GM12878 (cell line): ENCODE measurements at regions not wholly inside any gene's neighbourhood (a gene's known extent, or its start where the extent isn't known, plus 50 kb on each side); places are given as distances from the start of the nearest gene placed in this dataset.

Source experiments
- ATAC-seq: fragments of 200-7000 bp; cut with Tn5 transposase; 3 replicates; pipeline ENCODE4 v1.9.1; 2020; ENCODE audit warnings: mild to moderate bottlenecking, moderate library complexity
- BruUV-seq: library from RNA; stranded (reverse); fragments of 400-500 nt; replicated peaks from 2 replicates; lab custom pipeline; 2021; lab: Mats Ljungman, UMichigan
- CTCF ChIA-PET: fragments of 300-600 bp; sonication (Branson Sonifier 250); formaldehyde crosslinking; extraction: SDS; loops from one replicate; lab custom pipeline; 2021; ENCODE audit warnings: inconsistent platforms; lab: Yijun Ruan, JAX
- POLR2A ChIA-PET: fragments of 350-600 bp; formaldehyde crosslinking; extraction: SDS; loops from one replicate; lab custom pipeline; 2021; ENCODE audit warnings: inconsistent platforms; lab: Charles Lee
- RAD21 ChIA-PET: fragments of 300-600 bp; sonication (Branson Sonifier 250); formaldehyde crosslinking; loops from one replicate; lab custom pipeline; 2023; ENCODE audit warnings: antibody characterized with exemption; ENCODE audit not compliant: unreplicated experiment; lab: Charles Lee
- SMC1A ChIA-PET: fragments of 300-600 bp; sonication (Branson Sonifier 250); formaldehyde crosslinking; loops from one replicate; lab custom pipeline; 2023; ENCODE audit not compliant: unreplicated experiment, uncharacterized antibody; lab: Charles Lee
- DNase-seq: peaks from one replicate; pipeline ENCODE4 v3.0.0-alpha.2; 2011; ENCODE audit warnings: low read depth, low spot score
- FAIRE-seq: peaks from 3 replicates; lab custom pipeline; 2011; peaks lifted over from hg19 to GRCh38; lab: Jason Lieb, UNC
- H2AFZ ChIP-seq: 2 replicates; pipeline ENCODE4 v1.6.0; 2011; ENCODE audit warnings: low read depth, low read length, control low read depth; ENCODE audit not compliant: control insufficient read depth
- H3K27ac ChIP-seq: 2 replicates; pipeline ENCODE4 v1.5.1; 2011; ENCODE audit warnings: control low read depth; ENCODE audit not compliant: control insufficient read depth, insufficient read depth
- H3K27me3 ChIP-seq, 2 experiments: replicated peaks in 1 of 2; 2 replicates each; pipeline versions ENCODE4 v1.6.0 to v1.6.1; 2011; ENCODE audit warnings: low read length in 1 of 2; ENCODE audit not compliant: control insufficient read depth in 2 of 2, insufficient read depth in 2 of 2
- H3K36me3 ChIP-seq, 2 experiments: 2 replicates each; pipeline ENCODE4 v1.5.1; 2011; ENCODE audit warnings: low read length in 1 of 2; ENCODE audit not compliant: control insufficient read depth in 2 of 2, insufficient read depth in 2 of 2
- H3K4me1 ChIP-seq: 2 replicates; pipeline ENCODE4 v1.6.1; 2011; ENCODE audit warnings: mild to moderate bottlenecking, low read length, moderate library complexity, mixed read lengths; ENCODE audit not compliant: control insufficient read depth, insufficient read depth
- H3K4me2 ChIP-seq: 2 replicates; pipeline ENCODE4 v1.6.0; 2011; ENCODE audit warnings: control low read depth; ENCODE audit not compliant: control insufficient read depth, insufficient read depth
- H3K4me3 ChIP-seq: fragments of 200-600 bp; sonication (generic); 2 replicates; pipeline ENCODE4 v1.5.1; 2016
- H3K79me2 ChIP-seq: 2 replicates; pipeline ENCODE4 v1.6.0; 2011; ENCODE audit warnings: low read length; ENCODE audit not compliant: control insufficient read depth, insufficient read depth
- H3K9ac ChIP-seq: 2 replicates; pipeline ENCODE4 v1.8.0; 2011; ENCODE audit warnings: low read length, control low read depth, mixed read lengths; ENCODE audit not compliant: control insufficient read depth, insufficient read depth
- H3K9me3 ChIP-seq: replicated peaks from 3 replicates; pipeline ENCODE4 v1.5.1; 2011; ENCODE audit warnings: mild to moderate bottlenecking, low read length; ENCODE audit not compliant: control insufficient read depth, insufficient read depth
- H4K20me1 ChIP-seq: 2 replicates; pipeline ENCODE4 v1.6.0; 2011; ENCODE audit not compliant: control insufficient read depth, insufficient read depth
- ATF7 ChIP-seq: fragments of 450-650 bp; IDR thresholded peaks from 2 replicates; pipeline ENCODE4 v1.6.1; 2016; ENCODE audit warnings: low read depth, mild to moderate bottlenecking
- CBX3 ChIP-seq: fragments of 200-600 bp; sonication (generic); IDR thresholded peaks from 2 replicates; pipeline ENCODE4 v1.6.1; 2016; ENCODE audit warnings: low read depth, borderline replicate concordance
- FOXK2 ChIP-seq: fragments of 450-650 bp; IDR thresholded peaks from 2 replicates; pipeline ENCODE4 v1.6.1; 2017; ENCODE audit warnings: mild to moderate bottlenecking, moderate library complexity
- HDAC6 ChIP-seq: fragments of 200-600 bp; sonication (generic); IDR thresholded peaks from one replicate; pipeline ENCODE4 v1.8.0; 2017; ENCODE audit warnings: antibody characterized with exemption; ENCODE audit not compliant: unreplicated experiment
- IRF4 ChIP-seq: IDR thresholded peaks from 2 replicates; pipeline ENCODE4 v1.6.1; 2011; ENCODE audit warnings: low read depth, low read length
- POLR2A ChIP-seq: IDR thresholded peaks from 2 replicates; pipeline ENCODE4 v1.6.1; 2011; ENCODE audit warnings: low read depth, mild to moderate bottlenecking, low read length
- POLR2AphosphoS2 ChIP-seq: IDR thresholded peaks from 2 replicates; pipeline ENCODE4 v1.6.1; 2011; ENCODE audit warnings: low read depth, mild to moderate bottlenecking, low read length, improper control_type of control experiment, moderate library complexity
- RELB ChIP-seq: fragments of 450-650 bp; IDR thresholded peaks from 2 replicates; pipeline ENCODE4 v1.6.1; 2017; ENCODE audit warnings: low read depth, mild to moderate bottlenecking, moderate library complexity
- YY1 ChIP-seq: IDR thresholded peaks from 2 replicates; pipeline ENCODE4 v1.6.1; 2011; ENCODE audit warnings: low read depth, mild to moderate bottlenecking, low read length
- ZNF24 ChIP-seq: fragments of 450-650 bp; IDR thresholded peaks from 2 replicates; pipeline ENCODE4 v1.6.1; 2017; ENCODE audit warnings: antibody characterized with exemption, mild to moderate bottlenecking
- ZSCAN29 ChIP-seq: fragments of 450-650 bp; IDR thresholded peaks from 2 replicates; pipeline ENCODE4 v1.6.1; 2017; ENCODE audit warnings: mild to moderate bottlenecking, moderate library complexity
- WGBS: methylation state at CpG from one replicate; pipeline ENCODE4 v1.1.6; 2016; ENCODE audit warnings: low lambda C conversion rate; ENCODE audit not compliant: insufficient replicate concordance, insufficient coverage; ENCODE audit errors: missing lambda C conversion rate; 5-methylcytosine and 5-hydroxymethylcytosine counted together
- in situ Hi-C: fragments of 300-500 bp; cut with MboI; formaldehyde crosslinking; loops from 9 replicates; pipeline ENCODE4 v1.14.3; 2018; ENCODE audit warnings: mixed read lengths
- intact Hi-C: fragments of 100-400 bp; cut with micrococcal nuclease; formaldehyde crosslinking; loops from one replicate; pipeline ENCODE4 v1.14.2; 2022; ENCODE audit not compliant: unreplicated experiment
- TF ChIP-seq, protein P1 (sequence below): fragments of 450-650 bp; IDR thresholded peaks from 2 replicates; pipeline ENCODE4 v1.6.1; 2017; ENCODE audit warnings: mild to moderate bottlenecking, moderate library complexity

DNA sequence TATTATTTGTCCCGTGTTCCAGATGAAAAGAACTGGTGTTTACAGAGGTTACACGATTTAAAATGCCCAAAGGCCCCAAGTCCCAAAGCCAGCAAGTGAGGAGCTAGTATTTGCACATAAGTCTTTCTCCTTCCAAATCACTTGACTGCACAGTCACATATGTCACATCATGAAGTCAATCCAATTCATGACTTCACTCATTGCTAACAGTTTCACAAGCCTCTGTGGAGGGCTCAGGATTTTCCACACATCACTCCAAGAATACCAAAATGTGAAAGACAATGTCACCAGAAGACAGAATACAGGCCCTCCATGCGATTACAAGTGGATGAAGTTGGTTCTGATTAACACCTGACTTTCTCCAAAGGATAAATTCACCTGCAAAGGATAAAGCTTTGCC lies 283.1 kb upstream of the UBE2E2 start:
- intact Hi-C loops: no loop called here
- no TSS peak for BruUV-seq
- TF ChIP-seq ATF7 (no peak), IRF4 (no peak), CBX3 (no peak), POLR2A (no peak), RELB (no peak), ZSCAN29 (no peak), FOXK2 (no peak), HDAC6 (no peak), POLR2AphosphoS2 (no peak), YY1 (no peak), ZNF24 (no peak)
- TF ChIP-seq, protein P1, sequence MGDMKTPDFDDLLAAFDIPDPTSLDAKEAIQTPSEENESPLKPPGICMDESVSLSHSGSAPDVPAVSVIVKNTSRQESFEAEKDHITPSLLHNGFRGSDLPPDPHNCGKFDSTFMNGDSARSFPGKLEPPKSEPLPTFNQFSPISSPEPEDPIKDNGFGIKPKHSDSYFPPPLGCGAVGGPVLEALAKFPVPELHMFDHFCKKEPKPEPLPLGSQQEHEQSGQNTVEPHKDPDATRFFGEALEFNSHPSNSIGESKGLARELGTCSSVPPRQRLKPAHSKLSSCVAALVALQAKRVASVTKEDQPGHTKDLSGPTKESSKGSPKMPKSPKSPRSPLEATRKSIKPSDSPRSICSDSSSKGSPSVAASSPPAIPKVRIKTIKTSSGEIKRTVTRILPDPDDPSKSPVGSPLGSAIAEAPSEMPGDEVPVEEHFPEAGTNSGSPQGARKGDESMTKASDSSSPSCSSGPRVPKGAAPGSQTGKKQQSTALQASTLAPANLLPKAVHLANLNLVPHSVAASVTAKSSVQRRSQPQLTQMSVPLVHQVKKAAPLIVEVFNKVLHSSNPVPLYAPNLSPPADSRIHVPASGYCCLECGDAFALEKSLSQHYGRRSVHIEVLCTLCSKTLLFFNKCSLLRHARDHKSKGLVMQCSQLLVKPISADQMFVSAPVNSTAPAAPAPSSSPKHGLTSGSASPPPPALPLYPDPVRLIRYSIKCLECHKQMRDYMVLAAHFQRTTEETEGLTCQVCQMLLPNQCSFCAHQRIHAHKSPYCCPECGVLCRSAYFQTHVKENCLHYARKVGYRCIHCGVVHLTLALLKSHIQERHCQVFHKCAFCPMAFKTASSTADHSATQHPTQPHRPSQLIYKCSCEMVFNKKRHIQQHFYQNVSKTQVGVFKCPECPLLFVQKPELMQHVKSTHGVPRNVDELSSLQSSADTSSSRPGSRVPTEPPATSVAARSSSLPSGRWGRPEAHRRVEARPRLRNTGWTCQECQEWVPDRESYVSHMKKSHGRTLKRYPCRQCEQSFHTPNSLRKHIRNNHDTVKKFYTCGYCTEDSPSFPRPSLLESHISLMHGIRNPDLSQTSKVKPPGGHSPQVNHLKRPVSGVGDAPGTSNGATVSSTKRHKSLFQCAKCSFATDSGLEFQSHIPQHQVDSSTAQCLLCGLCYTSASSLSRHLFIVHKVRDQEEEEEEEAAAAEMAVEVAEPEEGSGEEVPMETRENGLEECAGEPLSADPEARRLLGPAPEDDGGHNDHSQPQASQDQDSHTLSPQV: no peak
- TF ChIP-seq, all 136 proteins: peak for 0
- CTCF ChIA-PET: interaction anchor here (1.8 to 4.4 kb wide), 2 partner anchors 21 to 41 kb away, joined by 6 to 36 read pairs; no protein-coding TSS in a partner anchor
- FAIRE-seq: no peak
- ATAC-seq: no peak
- Histone ChIP-seq H3K79me2 (no peaks in the 10 kb centered on the region), H3K9me3 (no peaks in the 10 kb centered on the region), H3K27ac (no peak overlapping the region), H3K4me3 (no peak overlapping the region), H4K20me1 (no peaks in the 10 kb centered on the region), H3K36me3 (no peaks in the 10 kb centered on the region), H3K9ac (no peak overlapping the region), H2AFZ (no peak overlapping the region), H3K27me3 (no peaks in the 10 kb centered on the region), H3K4me1 (no peaks in the 10 kb centered on the region), H3K4me2 (no peak overlapping the region)
- RAD21 ChIA-PET: interaction anchor here (1.4 kb wide), 1 partner anchor 40 kb away, joined by 3 read pairs; no protein-coding TSS in a partner anchor
- WGBS: 14% methylated on average over 3 of the region's 3 CpGs
- in situ Hi-C loops: no loop called here
- POLR2A ChIA-PET: interaction anchor here (0.5 kb wide), 1 partner anchor 636 kb away, joined by 4 read pairs; no protein-coding TSS in a partner anchor
- SMC1A ChIA-PET: no interaction called here
- no peak for DNase-seq
